HUES64 (cell line): ENCODE measurements at regions not wholly inside any gene's neighbourhood (a gene's known extent, or its start where the extent isn't known, plus 50 kb on each side); places are given as distances from the start of the nearest gene placed in this dataset.
A peak's percentile ranks its signal among the peaks of the same experiment; 100 is the strongest.

ENCODE experiments used
- H3K27ac ChIP-seq: 2 replicates; pipeline ENCODE4 v1.7.0; 2013; ENCODE audit warnings: low read depth, low read length, inconsistent platforms
- H3K27me3 ChIP-seq: 2 replicates; pipeline ENCODE4 v1.6.1; 2013; ENCODE audit warnings: mild to moderate bottlenecking, low read length; ENCODE audit not compliant: insufficient read depth
- H3K36me3 ChIP-seq: 2 replicates; pipeline ENCODE4 v1.6.1; 2013; ENCODE audit warnings: mild to moderate bottlenecking, low read length; ENCODE audit not compliant: insufficient read depth
- H3K4me1 ChIP-seq: 2 replicates; pipeline ENCODE4 v1.6.1; 2013; ENCODE audit warnings: mild to moderate bottlenecking, low read length, moderate library complexity; ENCODE audit not compliant: insufficient read depth
- H3K4me3 ChIP-seq: 2 replicates; pipeline ENCODE4 v1.5.1; 2013; ENCODE audit warnings: mild to moderate bottlenecking, low read length, moderate library complexity
- H3K9ac ChIP-seq: 2 replicates; pipeline ENCODE4 v1.6.1; 2013; ENCODE audit warnings: mild to moderate bottlenecking, low read depth, low read length
- H3K9me3 ChIP-seq: 2 replicates; pipeline ENCODE4 v1.6.1; 2013; ENCODE audit warnings: low read depth, low read length; ENCODE audit not compliant: insufficient read depth
- WGBS: fragments of 150-250, 120-280 bp; methylation state at CpG from one replicate; pipeline ENCODE4 v1.1.7; 2013; ENCODE audit warnings: missing lambda C conversion rate; 5-methylcytosine and 5-hydroxymethylcytosine counted together

GRCh38 chr5:57824047-57824446 lies 341.4 kb upstream of the ACTBL2 start:
- no peaks in the 10 kb centered on the region for H3K36me3 ChIP-seq
- peaks cover 18% of the 10 kb centered on the region; the same call in 1 of the 2 replicates for H3K9me3 ChIP-seq
- H3K27me3 ChIP-seq, result no peaks in the 10 kb centered on the region
- H3K9ac ChIP-seq, result no peak overlapping the region
- no peak overlapping the region for H3K27ac ChIP-seq
- no peak overlapping the region for H3K4me3 ChIP-seq
- peaks cover 5% of the 10 kb centered on the region; the same call in 1 of the 2 replicates for H3K4me1 ChIP-seq
- WGBS, result 100% methylated on average over 1 of the region's 2 CpGs

GRCh38 chr5:57822651-57823050 lies 340.0 kb upstream of the ACTBL2 start:
- no peak overlapping the region for H3K27ac ChIP-seq
- H3K36me3 ChIP-seq, result no peaks in the 10 kb centered on the region
- peaks cover 5% of the 10 kb centered on the region; the same call in 1 of the 2 replicates for H3K4me1 ChIP-seq
- H3K4me3 ChIP-seq, result no peak overlapping the region
- no peak overlapping the region for H3K9ac ChIP-seq
- H3K9me3 ChIP-seq, result peaks cover 18% of the 10 kb centered on the region; the same call in 1 of the 2 replicates
- H3K27me3 ChIP-seq, result no peaks in the 10 kb centered on the region
- WGBS, result 89% methylated on average over 3 of the region's 5 CpGs

DNA sequence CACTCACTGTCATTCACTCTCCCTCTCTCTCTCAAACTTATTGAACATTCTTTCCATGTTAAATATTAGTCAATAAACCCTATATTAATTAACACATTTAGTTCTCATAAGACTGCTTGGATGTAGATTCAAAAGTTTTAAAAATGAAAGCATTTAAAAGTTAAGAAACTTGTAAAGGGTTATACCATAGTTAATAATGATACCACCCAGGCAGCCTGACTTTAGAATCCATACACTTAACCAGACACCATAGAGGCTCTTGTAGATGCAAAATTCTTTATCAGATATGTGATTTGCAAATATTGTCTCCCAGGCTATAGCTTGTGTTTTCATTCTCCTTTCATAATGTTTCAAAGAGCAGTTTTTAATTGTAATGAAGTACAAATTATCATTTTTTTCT lies 335.8 kb upstream of the ACTBL2 start:
- H3K4me3 ChIP-seq, result no peak overlapping the region
- H3K9me3 ChIP-seq, result peaks cover 18% of the 10 kb centered on the region; the same call in 1 of the 2 replicates
- no peaks in the 10 kb centered on the region for H3K36me3 ChIP-seq
- H3K27me3 ChIP-seq, result no peaks in the 10 kb centered on the region
- no peak overlapping the region for H3K27ac ChIP-seq
- H3K4me1 ChIP-seq, result peaks cover 19% of the 10 kb centered on the region
- no peak overlapping the region for H3K9ac ChIP-seq

DNA sequence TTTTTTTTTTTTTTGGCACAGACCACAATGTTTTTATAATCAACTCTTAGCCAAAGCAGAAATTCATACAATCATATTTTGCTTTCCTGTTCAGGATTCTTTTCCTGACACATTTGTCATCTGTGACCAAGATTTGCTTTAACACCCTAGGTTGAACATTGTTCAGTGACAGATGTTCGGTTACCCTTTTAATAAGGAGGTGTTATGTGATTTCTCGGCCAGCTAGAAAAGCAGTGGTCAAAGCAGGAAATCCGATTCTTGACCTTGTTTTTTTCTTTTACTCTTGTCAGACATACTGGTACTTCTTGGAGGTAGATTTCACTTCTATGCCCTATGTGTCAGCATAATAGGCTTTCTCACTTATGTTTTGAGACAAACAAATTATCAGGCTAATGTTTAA lies 335.3 kb upstream of the ACTBL2 start:
- Histone ChIP-seq H3K4me3 (no peak overlapping the region), H3K9me3 (peaks cover 18% of the 10 kb centered on the region; the same call in 1 of the 2 replicates), H3K36me3 (no peaks in the 10 kb centered on the region), H3K27ac (no peak overlapping the region), H3K27me3 (no peaks in the 10 kb centered on the region), H3K4me1 (peaks cover 19% of the 10 kb centered on the region), H3K9ac (no peak overlapping the region)
- WGBS, result 93% methylated on average over 3 of the region's 3 CpGs

- H3K4me3 ChIP-seq, result no peak overlapping the region
- H3K27ac ChIP-seq, result no peak overlapping the region; the same call in 1 of the 2 replicates
- H3K4me1 ChIP-seq, result peaks cover 19% of the 10 kb centered on the region
- WGBS, result 95% methylated on average over 2 of the region's 2 CpGs
- no peaks in the 10 kb centered on the region for H3K27me3 ChIP-seq
- H3K9ac ChIP-seq, result no peak overlapping the region
- H3K9me3 ChIP-seq, result peaks cover 18% of the 10 kb centered on the region; the same call in 1 of the 2 replicates
- H3K36me3 ChIP-seq, result no peaks in the 10 kb centered on the region
These were observed 334.4 kb upstream of the ACTBL2 start for GRCh38 chr5:57817001-57817453.

DNA sequence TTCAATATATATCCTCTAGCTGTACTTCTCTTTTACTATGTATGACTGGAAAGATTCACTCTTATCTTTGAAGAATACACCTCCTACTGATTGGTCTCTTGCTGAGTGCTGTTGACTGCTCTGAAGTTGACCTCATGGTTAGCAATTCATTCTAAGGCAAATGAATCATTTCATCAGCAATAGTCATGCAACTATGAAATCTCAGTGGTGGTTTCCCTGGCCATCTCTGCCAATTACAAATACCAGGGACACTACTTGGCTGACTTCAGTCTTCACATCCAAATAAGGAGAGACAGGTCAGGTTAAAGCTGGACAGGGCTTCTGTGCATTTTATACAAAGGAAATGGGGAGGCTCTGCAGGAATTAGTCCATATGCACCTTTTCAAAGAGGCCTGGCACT lies 333.5 kb upstream of the ACTBL2 start:
- Histone ChIP-seq H3K4me1 (peaks cover 19% of the 10 kb centered on the region), H3K27ac (peak overlapping the region; percentile 57), H3K36me3 (no peaks in the 10 kb centered on the region), H3K9me3 (peaks cover 10% of the 10 kb centered on the region; the same call in 1 of the 2 replicates), H3K4me3 (no peak overlapping the region), H3K9ac (no peak overlapping the region), H3K27me3 (no peaks in the 10 kb centered on the region)

GRCh38 chr5:57805732-57806131 lies 323.1 kb upstream of the ACTBL2 start:
- H3K4me3 ChIP-seq, result no peak overlapping the region
- no peak overlapping the region for H3K9ac ChIP-seq
- H3K9me3 ChIP-seq, result no peaks in the 10 kb centered on the region
- no peaks in the 10 kb centered on the region for H3K36me3 ChIP-seq
- 100% methylated on average over 1 of the region's 1 CpG for WGBS
- no peaks in the 10 kb centered on the region for H3K4me1 ChIP-seq
- H3K27ac ChIP-seq, result no peak overlapping the region
- no peaks in the 10 kb centered on the region for H3K27me3 ChIP-seq

- H3K9ac ChIP-seq, result no peak overlapping the region
- no peak overlapping the region for H3K27ac ChIP-seq
- no peaks in the 10 kb centered on the region for H3K27me3 ChIP-seq
- H3K4me1 ChIP-seq, result no peaks in the 10 kb centered on the region
- H3K9me3 ChIP-seq, result no peaks in the 10 kb centered on the region
- no peak overlapping the region for H3K4me3 ChIP-seq
- H3K36me3 ChIP-seq, result no peaks in the 10 kb centered on the region
These were observed 322.6 kb upstream of the ACTBL2 start for GRCh38 chr5:57805170-57805569.

- Histone ChIP-seq H3K4me1 (no peaks in the 10 kb centered on the region), H3K27ac (no peak overlapping the region), H3K36me3 (no peaks in the 10 kb centered on the region), H3K9me3 (no peaks in the 10 kb centered on the region), H3K9ac (no peak overlapping the region), H3K4me3 (no peak overlapping the region), H3K27me3 (no peaks in the 10 kb centered on the region)
- 100% methylated on average over 1 of the region's 1 CpG for WGBS
These were observed 321.9 kb upstream of the ACTBL2 start for GRCh38 chr5:57804505-57804904.

- no peaks in the 10 kb centered on the region for H3K9me3 ChIP-seq
- no peaks in the 10 kb centered on the region for H3K27me3 ChIP-seq
- no peak overlapping the region for H3K9ac ChIP-seq
- H3K4me3 ChIP-seq, result no peak overlapping the region
- 97% methylated on average over 2 of the region's 2 CpGs for WGBS
- H3K4me1 ChIP-seq, result no peaks in the 10 kb centered on the region
- H3K27ac ChIP-seq, result no peak overlapping the region
- no peaks in the 10 kb centered on the region for H3K36me3 ChIP-seq
These were observed 321.4 kb upstream of the ACTBL2 start for GRCh38 chr5:57804007-57804444.

DNA sequence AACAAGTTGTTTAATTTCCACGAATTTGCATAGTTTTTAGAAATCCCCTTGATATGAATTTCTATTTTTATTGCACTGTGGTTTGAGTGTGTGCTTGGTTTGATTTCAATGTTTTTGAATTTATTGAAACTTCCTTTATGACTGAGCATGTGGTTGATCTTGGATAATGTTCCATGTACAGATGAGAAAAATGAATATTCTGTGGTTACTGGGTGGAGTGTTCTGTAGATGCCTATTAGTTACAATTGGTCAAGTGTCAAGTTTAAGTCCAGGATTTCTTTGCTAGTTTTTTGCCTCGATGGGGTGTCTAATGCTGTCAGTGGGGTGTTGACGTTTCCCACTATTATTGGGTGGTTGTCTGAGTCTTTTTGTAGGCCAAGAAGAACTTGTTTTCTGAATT lies 319.5 kb upstream of the ACTBL2 start:
- no peak overlapping the region for H3K27ac ChIP-seq
- H3K9ac ChIP-seq, result no peak overlapping the region
- no peaks in the 10 kb centered on the region for H3K4me1 ChIP-seq
- no peaks in the 10 kb centered on the region for H3K36me3 ChIP-seq
- H3K27me3 ChIP-seq, result no peaks in the 10 kb centered on the region
- H3K9me3 ChIP-seq, result no peaks in the 10 kb centered on the region
- WGBS, result 96% methylated on average over 3 of the region's 3 CpGs
- H3K4me3 ChIP-seq, result no peak overlapping the region

DNA sequence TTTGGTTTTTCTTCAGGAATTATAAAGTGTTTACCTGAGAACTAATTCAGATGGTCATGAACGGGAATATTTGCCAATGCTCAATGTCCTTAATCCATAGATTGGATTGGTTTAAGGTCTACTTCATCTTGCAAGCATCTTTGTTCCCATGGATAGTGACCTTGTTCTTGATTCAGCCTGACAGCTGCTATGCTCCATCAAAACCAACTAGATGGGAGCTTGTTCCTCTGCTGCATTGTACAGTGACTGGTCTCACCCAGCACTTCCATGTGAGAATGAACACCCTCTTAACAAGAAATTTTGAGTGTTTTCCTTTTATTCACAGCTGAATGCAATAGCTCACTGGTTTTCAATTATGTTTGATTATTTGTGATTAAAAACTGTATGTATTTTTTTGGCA lies 312.6 kb upstream of the ACTBL2 start:
- H3K27ac ChIP-seq, result no peak overlapping the region
- no peaks in the 10 kb centered on the region for H3K4me1 ChIP-seq
- H3K9me3 ChIP-seq, result no peaks in the 10 kb centered on the region
- H3K4me3 ChIP-seq, result no peak overlapping the region
- H3K27me3 ChIP-seq, result no peaks in the 10 kb centered on the region
- WGBS, result 93% methylated on average over 1 of the region's 1 CpG
- H3K9ac ChIP-seq, result no peak overlapping the region
- no peaks in the 10 kb centered on the region for H3K36me3 ChIP-seq
